Pancreas (tissue), 10 donors: ENCODE measurements at regions not wholly inside any gene's neighbourhood (a gene's known extent, or its start where the extent isn't known, plus 50 kb on each side); places are given as distances from the start of the nearest gene placed in this dataset.

Experiments used
- ATAC-seq, 4 donors: fragments of 200-7000 bp; cut with Tn5 transposase; one replicate each; pipeline versions ENCODE4 v1.8.0 to v1.9.1; 2020; ENCODE audit warnings: mild to moderate bottlenecking in 4 of 4, moderate library complexity in 4 of 4
- DNase-seq, 6 donors: peaks; one replicate each; pipeline ENCODE4 v3.0.0-alpha.2; 2020
- FAIRE-seq: peaks from 2 replicates; lab custom pipeline; 2012; peaks lifted over from hg19 to GRCh38; lab: Jason Lieb, UNC
- H3K27ac ChIP-seq, 4 donors: fragments of 200-600 bp; sonication (generic); 1 replicate in 3 of 4; 2 replicates in 1 of 4; pipeline versions ENCODE4 v1.5.0 to v1.8.0; 2020
- H3K27me3 ChIP-seq, 4 donors: fragments of 200-600 bp; one replicate each; pipeline ENCODE4 v1.8.0; 2021
- H3K36me3 ChIP-seq, 3 donors: fragments of 200-600 bp; sonication (generic) in 1 of 3; one replicate each; pipeline versions ENCODE4 v1.5.0 to v1.8.0; 2020 to 2021
- H3K4me1 ChIP-seq, 3 donors: fragments of 200-600 bp; one replicate each; pipeline ENCODE4 v1.8.0; 2021
- H3K4me3 ChIP-seq, 4 donors: fragments of 200-600 bp; sonication (generic) in 2 of 4; one replicate each; pipeline versions ENCODE4 v1.5.0 to v1.8.0; 2020 to 2021
- H3K9me3 ChIP-seq, 4 donors: fragments of 200-600 bp; one replicate each; pipeline ENCODE4 v1.8.0; 2021
- CTCF ChIP-seq, 4 donors: fragments of 200-600 bp; sonication (generic) in 3 of 4; IDR thresholded peaks; one replicate each; pipeline versions ENCODE4 v1.5.0 to v1.8.0; 2021; ENCODE audit warnings: antibody characterized with exemption in 4 of 4
- whole genome bisulfite sequencing, 2 donors: extraction: QIAGEN DNeasy Blood & Tissue Kit; methylation state at CpG; one replicate each; pipeline ENCODE4 v1.1.7; 2013; 5-methylcytosine and 5-hydroxymethylcytosine counted together
- intact Hi-C, 3 donors: fragments of 100-400 bp; cut with DNase I; formaldehyde crosslinking; loops; one replicate each; pipeline versions ENCODE4 v1.11.1 to v1.14.2; 2022
- donor health status: healthy with polysubstance abuse.
- donor health status: DM: no; HTN: no; CAD: no; lungs with moderate emphysema.
- donor health status: DM: no; HTN: no; CAD: no.
- donor health status: control.
- donor health status: control.
- donor health status: Bipolar disorder and iron deficiency.
- donor health status: DM: yes; HTN: yes; CAD: no.
- donor health status: DM: no; HTN: no; CAD: no.
- donor health status: DM: no; HTN: no; CAD: no.
- donor health status: DM: yes; HTN: yes; CAD: no.

GRCh38 chr17:73879987-73880386, 235.7 kb upstream of the SDK2 start:
- Histone ChIP-seq H3K9me3 (no peaks in the 10 kb centered on the region), H3K4me1 (no peaks in the 10 kb centered on the region), H3K27ac (no peak overlapping the region), H3K4me3 (no peak overlapping the region), H3K36me3 (no peaks in the 10 kb centered on the region), H3K27me3 (no peaks in the 10 kb centered on the region)
- DNase-seq (no peak), ATAC-seq (no peak), FAIRE-seq (no peak)
- no peak for TF ChIP-seq CTCF (IDR thresholded peaks at IDR 0.05)
- intact Hi-C loops: no loop called here
- 44 to 72% methylated on average over 5 of the region's 5 CpGs for WGBS, 2 donors

- H3K4me3 ChIP-seq: no peak overlapping the region
- DNase-seq (no peak), FAIRE-seq (no peak), ATAC-seq (no peak)
- intact Hi-C loops: no loop called here
- no peak for TF ChIP-seq CTCF (IDR thresholded peaks at IDR 0.05)
- 30 to 54% methylated on average over 5 of the region's 5 CpGs for WGBS, 2 donors
- no peaks in the 10 kb centered on the region for H3K36me3 ChIP-seq
- no peaks in the 10 kb centered on the region for H3K9me3 ChIP-seq
- no peaks in the 10 kb centered on the region for H3K27me3 ChIP-seq
- no peaks in the 10 kb centered on the region for H3K4me1 ChIP-seq
- H3K27ac ChIP-seq: no peak overlapping the region
Measured at GRCh38 chr17:73882590-73882989, 238.3 kb upstream of the SDK2 start.

GRCh38 chr17:73883175-73883574, 238.9 kb upstream of the SDK2 start:
- Histone ChIP-seq H3K4me1 (no peaks in the 10 kb centered on the region), H3K9me3 (no peaks in the 10 kb centered on the region), H3K36me3 (no peaks in the 10 kb centered on the region), H3K27ac (no peak overlapping the region), H3K4me3 (no peak overlapping the region), H3K27me3 (no peaks in the 10 kb centered on the region)
- DNase-seq (no peak), FAIRE-seq (no peak), ATAC-seq (no peak)
- intact Hi-C loops: no loop called here
- no peak for TF ChIP-seq CTCF (IDR thresholded peaks at IDR 0.05)
- WGBS, 2 donors: 61 to 81% methylated on average over 10 of the region's 10 CpGs

- Histone ChIP-seq H3K27me3 (no peaks in the 10 kb centered on the region), H3K9me3 (no peaks in the 10 kb centered on the region), H3K36me3 (no peaks in the 10 kb centered on the region), H3K4me1 (no peaks in the 10 kb centered on the region), H3K27ac (no peak overlapping the region), H3K4me3 (no peak overlapping the region)
- DNase-seq: no peak
- no peak for TF ChIP-seq CTCF (IDR thresholded peaks at IDR 0.05)
- no peak for ATAC-seq
- no peak for FAIRE-seq
- WGBS, 2 donors: 43 to 70% methylated on average over 3 of the region's 3 CpGs
- intact Hi-C loops: no loop called here
Measured at GRCh38 chr17:73887739-73888138, 243.5 kb upstream of the SDK2 start.

- no peak for TF ChIP-seq CTCF (IDR thresholded peaks at IDR 0.05)
- Histone ChIP-seq H3K27me3 (no peaks in the 10 kb centered on the region), H3K27ac (no peak overlapping the region), H3K4me3 (no peak overlapping the region), H3K36me3 (no peaks in the 10 kb centered on the region), H3K9me3 (no peaks in the 10 kb centered on the region), H3K4me1 (no peaks in the 10 kb centered on the region)
- FAIRE-seq (no peak), DNase-seq (no peak), ATAC-seq (no peak)
- intact Hi-C loops: no loop called here
- WGBS, 2 donors: 79 to 82% methylated on average over 7 of the region's 7 CpGs
Measured at GRCh38 chr17:73888862-73889261, 244.6 kb upstream of the SDK2 start.
